ENCODE measurements at regions not wholly inside any gene's neighbourhood (a gene's known extent, or its start where the extent isn't known, plus 50 kb on each side); places are given as distances from the start of the nearest gene placed in this dataset.

DNA sequence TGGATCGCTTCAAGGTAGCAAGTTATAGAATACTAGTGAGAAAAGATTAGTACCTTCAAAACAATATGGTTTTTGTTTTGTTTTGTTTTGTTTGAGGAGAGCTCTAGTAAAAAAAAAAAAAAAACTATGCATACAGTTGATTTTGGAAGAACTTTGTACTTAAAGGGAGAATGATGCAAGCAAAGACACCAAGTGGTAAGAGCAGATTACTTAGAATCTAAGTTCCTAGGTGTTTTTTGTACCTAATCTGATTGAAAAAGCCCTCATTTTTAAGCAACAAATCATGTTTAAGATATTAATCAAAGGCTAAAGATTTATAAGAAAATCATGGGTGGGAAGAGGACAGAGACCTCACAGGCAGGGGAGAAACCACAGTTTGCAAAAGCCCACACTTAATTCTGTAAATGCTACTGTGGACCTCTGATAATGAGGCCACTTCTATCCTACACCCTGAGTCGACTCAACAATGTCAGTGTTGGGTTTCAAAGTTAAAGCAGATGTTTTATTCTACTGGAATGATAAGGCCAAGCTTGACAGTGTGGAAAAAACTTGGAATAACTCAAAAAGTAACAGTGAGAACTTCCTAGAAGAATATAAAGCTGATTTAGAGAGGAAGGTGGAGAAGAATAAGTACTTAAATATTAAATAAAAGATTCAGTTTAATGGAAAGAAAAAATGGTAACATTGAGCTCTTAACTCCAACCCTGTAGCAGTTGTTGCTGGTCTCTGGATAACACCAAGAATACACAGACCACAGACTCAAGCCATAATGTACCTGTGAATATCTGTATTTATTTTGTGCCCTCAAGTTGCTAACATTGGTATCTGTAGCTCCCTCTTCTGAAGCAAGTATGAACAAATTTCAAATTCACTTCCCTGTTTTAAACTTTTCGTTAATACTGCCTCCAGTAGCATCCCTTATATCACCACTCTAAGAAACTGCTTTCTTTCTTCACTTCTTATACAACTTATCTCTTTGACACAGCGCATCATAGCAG lies 1047.8 kb downstream of the EPHA7 start:
- no peak for TF ChIP-seq YY1 (IDR thresholded peaks at IDR 0.05; ENCODE audit: insufficient read depth, insufficient read length)
- TF ChIP-seq ZNF274 (IDR thresholded peaks at IDR 0.05; ENCODE audit: low read depth, low read length) = no peak
- TF ChIP-seq SUZ12 (IDR thresholded peaks at IDR 0.05; ENCODE audit: extremely low read depth, insufficient read depth, insufficient read length) = no peak
